ENCODE measurements at regions not wholly inside any gene's neighbourhood (a gene's known extent, or its start where the extent isn't known, plus 50 kb on each side); places are given as distances from the start of the nearest gene placed in this dataset.

- H3K4me3 ChIP-seq, result no peak overlapping the region
- H3K4me1 ChIP-seq, result no peaks in the 10 kb centered on the region
- DNase-seq (ENCODE audit: low spot score in 2 of 2), result no peak
- H3K9me3 ChIP-seq, result no peaks in the 10 kb centered on the region
- intact Hi-C loops (cut with DNase I), result no loop called here
- no peaks in the 10 kb centered on the region for H3K27me3 ChIP-seq
- no peak overlapping the region for H3K27ac ChIP-seq
- H3K36me3 ChIP-seq, result no peaks in the 10 kb centered on the region
- no peak for TF ChIP-seq CTCF (IDR thresholded peaks at IDR 0.05)
These were observed 55.6 kb downstream of the RHOXF2B start for GRCh38 chrX:120021927-120022326.

GRCh38 chrX:120020305-120020704 is 57.2 kb downstream of the RHOXF2B start:
- DNase-seq (ENCODE audit: low spot score in 2 of 2), result no peak
- Histone ChIP-seq H3K27me3 (no peaks in the 10 kb centered on the region), H3K9me3 (no peaks in the 10 kb centered on the region), H3K4me3 (no peak overlapping the region), H3K36me3 (no peaks in the 10 kb centered on the region), H3K27ac (no peak overlapping the region), H3K4me1 (no peaks in the 10 kb centered on the region)
- intact Hi-C loops (cut with DNase I), result no loop called here
- TF ChIP-seq CTCF (IDR thresholded peaks at IDR 0.05), result no peak

GRCh38 chrX:120016068-120016441 is 61.4 kb downstream of the RHOXF2B start:
- Histone ChIP-seq H3K27ac (no peak overlapping the region), H3K36me3 (no peaks in the 10 kb centered on the region), H3K4me1 (no peaks in the 10 kb centered on the region), H3K27me3 (no peaks in the 10 kb centered on the region), H3K4me3 (peak overlapping the region in 1 of 2 donors; percentile 53), H3K9me3 (no peaks in the 10 kb centered on the region)
- intact Hi-C loops (cut with DNase I), result no loop called here
- no peak for TF ChIP-seq CTCF (IDR thresholded peaks at IDR 0.05)
- DNase-seq (ENCODE audit: low spot score in 2 of 2), result no peak

GRCh38 chrX:120015145-120016067 is 62.1 kb downstream of the RHOXF2B start:
- Histone ChIP-seq H3K36me3 (no peaks in the 10 kb centered on the region), H3K27ac (no peak overlapping the region), H3K4me3 (peak overlapping the region; percentile 25 to 53), H3K27me3 (no peaks in the 10 kb centered on the region), H3K4me1 (no peaks in the 10 kb centered on the region), H3K9me3 (no peaks in the 10 kb centered on the region)
- no peak for DNase-seq (ENCODE audit: low spot score in 2 of 2)
- no peak for TF ChIP-seq CTCF (IDR thresholded peaks at IDR 0.05)
- intact Hi-C loops (cut with DNase I), result no loop called here

- no peak overlapping the region for H3K27ac ChIP-seq
- H3K27me3 ChIP-seq, result no peaks in the 10 kb centered on the region
- H3K4me3 ChIP-seq, result peak overlapping the region; percentile 25 to 53
- intact Hi-C loops (cut with DNase I), result no loop called here
- H3K9me3 ChIP-seq, result no peaks in the 10 kb centered on the region
- no peaks in the 10 kb centered on the region for H3K36me3 ChIP-seq
- no peak for TF ChIP-seq CTCF (IDR thresholded peaks at IDR 0.05)
- H3K4me1 ChIP-seq, result no peaks in the 10 kb centered on the region
- DNase-seq (ENCODE audit: low spot score in 2 of 2), result no peak
These were observed 62.9 kb downstream of the RHOXF2B start for GRCh38 chrX:120014354-120015130.
